Gastroesophageal sphincter (tissue), 4 donors: ENCODE measurements at regions not wholly inside any gene's neighbourhood (a gene's known extent, or its start where the extent isn't known, plus 50 kb on each side); places are given as distances from the start of the nearest gene placed in this dataset.

Experiments used
- ATAC-seq: fragments of 150-250 bp; one replicate; pipeline ENCODE4 v1.9.1; 2016; ENCODE audit warnings: mild to moderate bottlenecking, moderate library complexity
- H3K27ac ChIP-seq, 4 donors: fragments of 200-600 bp; sonication (generic) in 3 of 4; 1 replicate in 3 of 4; 2 replicates in 1 of 4; pipeline ENCODE4 v1.5.1; 2016 to 2019
- H3K27me3 ChIP-seq: fragments of 200-600 bp; sonication (generic); one replicate; pipeline ENCODE4 v1.5.1; 2019
- H3K36me3 ChIP-seq, 2 donors: fragments of 200-600 bp; sonication (generic); one replicate each; pipeline ENCODE4 v1.5.1; 2019; ENCODE audit warnings: control low read depth in 1 of 2
- H3K4me1 ChIP-seq, 3 donors: fragments of 200-600 bp; sonication (generic); 1 replicate in 2 of 3; 2 replicates in 1 of 3; pipeline ENCODE4 v1.5.1; 2016 to 2019; ENCODE audit warnings: control low read depth in 2 of 3
- H3K4me3 ChIP-seq, 2 donors: fragments of 200-600 bp; sonication (generic); one replicate each; pipeline ENCODE4 v1.5.1; 2019; ENCODE audit warnings: mild to moderate bottlenecking in 1 of 2, moderate library complexity in 1 of 2
- H3K9me3 ChIP-seq, 3 donors: fragments of 200-600 bp; sonication (generic); one replicate each; pipeline ENCODE4 v1.5.1; 2017 to 2019; ENCODE audit warnings: control low read depth in 2 of 3
- CTCF ChIP-seq, 4 experiments: fragments of 200-600 bp in 2 of 4; fragments of 450-650 bp in 2 of 4; sonication (generic) in 1 of 4; IDR thresholded peaks; one replicate each; pipeline ENCODE4 v1.5.1; 2017 to 2019; ENCODE audit warnings: antibody characterized with exemption in 4 of 4, mild to moderate bottlenecking in 2 of 4, moderate library complexity in 2 of 4
- EP300 ChIP-seq: sonication (generic); formaldehyde crosslinking; IDR thresholded peaks from one replicate; pipeline ENCODE4 v1.6.1; 2017; ENCODE audit warnings: antibody characterized with exemption, mild to moderate bottlenecking
- POLR2A ChIP-seq, 2 donors: fragments of 450-650 bp; IDR thresholded peaks; one replicate each; pipeline ENCODE4 v1.6.1; 2017; ENCODE audit warnings: antibody characterized with exemption in 2 of 2, mild to moderate bottlenecking in 2 of 2, moderate library complexity in 1 of 2
- POLR2AphosphoS5 ChIP-seq: sonication (generic); formaldehyde crosslinking; IDR thresholded peaks from one replicate; pipeline ENCODE4 v1.6.1; 2017; ENCODE audit warnings: antibody characterized with exemption
- WGBS, 2 donors: methylation state at CpG; one replicate each; pipeline ENCODE4 v1.1.5; 2018; ENCODE audit warnings: low coverage in 1 of 2; 5-methylcytosine and 5-hydroxymethylcytosine counted together

GRCh38 chr7:142385491-142386340 lies 127.9 kb upstream of the PRSS58 start:
- no peak for ATAC-seq
- H3K36me3 ChIP-seq: no peaks in the 10 kb centered on the region
- H3K27ac ChIP-seq: no peak overlapping the region
- H3K9me3 ChIP-seq: no peaks in the 10 kb centered on the region
- 33 to 39% methylated on average over 3 to 5 of the region's 8 CpGs for WGBS, 2 donors
- no peak overlapping the region for H3K4me3 ChIP-seq
- no peak for TF ChIP-seq POLR2AphosphoS5
- TF ChIP-seq EP300: no peak
- no peak for TF ChIP-seq POLR2A (IDR thresholded peaks at IDR 0.05)
- TF ChIP-seq CTCF (IDR thresholded peaks at IDR 0.05): peak in 2 of 4 experiments; percentile 18 to 45
- H3K4me1 ChIP-seq: no peaks in the 10 kb centered on the region
- no peaks in the 10 kb centered on the region for H3K27me3 ChIP-seq

GRCh38 chr7:142384493-142384922 lies 126.7 kb upstream of the PRSS58 start:
- Histone ChIP-seq H3K4me1 (no peaks in the 10 kb centered on the region), H3K9me3 (no peaks in the 10 kb centered on the region), H3K36me3 (no peaks in the 10 kb centered on the region), H3K27ac (no peak overlapping the region), H3K27me3 (no peaks in the 10 kb centered on the region), H3K4me3 (no peak overlapping the region)
- ATAC-seq: peak; percentile 23
- no peak for TF ChIP-seq POLR2AphosphoS5
- TF ChIP-seq EP300: no peak
- TF ChIP-seq POLR2A (IDR thresholded peaks at IDR 0.05): no peak
- no peak for TF ChIP-seq CTCF (IDR thresholded peaks at IDR 0.05)
- WGBS, 2 donors: 55 to 73% methylated on average over 5 to 6 of the region's 11 CpGs

GRCh38 chr7:142383841-142384492 lies 126.1 kb upstream of the PRSS58 start:
- Histone ChIP-seq H3K27ac (no peak overlapping the region), H3K4me1 (no peaks in the 10 kb centered on the region), H3K4me3 (no peak overlapping the region), H3K9me3 (no peaks in the 10 kb centered on the region), H3K36me3 (no peaks in the 10 kb centered on the region), H3K27me3 (no peaks in the 10 kb centered on the region)
- WGBS, 2 donors: 81 to 92% methylated on average over 4 to 6 of the region's 6 CpGs
- no peak for ATAC-seq
- no peak for TF ChIP-seq POLR2A (IDR thresholded peaks at IDR 0.05)
- TF ChIP-seq POLR2AphosphoS5: no peak
- no peak for TF ChIP-seq EP300
- TF ChIP-seq CTCF (IDR thresholded peaks at IDR 0.05): no peak

- Histone ChIP-seq H3K9me3 (no peaks in the 10 kb centered on the region), H3K27ac (no peak overlapping the region), H3K36me3 (no peaks in the 10 kb centered on the region), H3K4me1 (no peaks in the 10 kb centered on the region), H3K4me3 (no peak overlapping the region), H3K27me3 (no peaks in the 10 kb centered on the region)
- WGBS, 2 donors: 93 to 100% methylated on average over 2 of the region's 2 CpGs
- TF ChIP-seq POLR2A (IDR thresholded peaks at IDR 0.05) (no peak), EP300 (no peak), CTCF (IDR thresholded peaks at IDR 0.05) (no peak), POLR2AphosphoS5 (no peak)
- no peak for ATAC-seq
Observed at GRCh38 chr7:142381727-142382390, 124.0 kb upstream of the PRSS58 start.
